ENCODE measurements at regions not wholly inside any gene's neighbourhood (a gene's known extent, or its start where the extent isn't known, plus 50 kb on each side); places are given as distances from the start of the nearest gene placed in this dataset.

DNA sequence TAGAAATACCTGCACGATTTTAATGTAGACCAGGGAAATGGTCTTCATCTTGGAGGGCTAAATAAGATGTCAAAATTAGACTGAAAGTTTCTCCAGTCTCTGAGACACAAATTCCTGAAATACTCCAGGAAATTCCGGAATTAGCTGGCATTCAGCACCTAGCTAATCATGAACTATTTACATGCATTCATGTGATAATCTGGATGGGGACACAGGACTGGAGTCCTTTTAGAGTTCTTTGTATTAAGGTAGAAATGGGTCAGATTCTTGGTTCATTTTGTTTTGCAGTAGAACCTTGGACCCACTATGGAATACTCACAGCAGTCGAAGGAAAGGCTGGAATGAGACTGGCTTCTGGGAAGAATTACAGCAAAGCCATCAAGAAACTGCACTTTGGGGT, 65.3 kb upstream of the MDFIC start:
- 54% methylated on average over 3 of the region's 3 CpGs for WGBS (ENCODE audit: insufficient coverage, insufficient replicate concordance, low lambda C conversion rate, missing lambda C conversion rate)
- no peaks in the 10 kb centered on the region for H3K4me1 ChIP-seq (ENCODE audit: control insufficient read depth, insufficient read depth, low read length)
- H3K4me2 ChIP-seq (ENCODE audit: control insufficient read depth, insufficient read depth) = no peak overlapping the region
- H2AFZ ChIP-seq (ENCODE audit: control insufficient read depth, low read depth, low read length) = no peak overlapping the region
- no peaks in the 10 kb centered on the region for H4K20me1 ChIP-seq (ENCODE audit: control insufficient read depth, insufficient read depth)
- H3K36me3 ChIP-seq (ENCODE audit: control insufficient read depth in 2 of 2, insufficient read depth in 2 of 2, low read length in 1 of 2) = no peaks in the 10 kb centered on the region
- FAIRE-seq (no peak), DNase-seq (ENCODE audit: low read depth, low spot score) (no peak), ATAC-seq (no peak)
- H3K27ac ChIP-seq (ENCODE audit: control insufficient read depth, insufficient read depth) = no peak overlapping the region
- H3K9ac ChIP-seq (ENCODE audit: control insufficient read depth, insufficient read depth, low read length) = no peak overlapping the region
- intact Hi-C loops (cut with micrococcal nuclease; ENCODE audit: unreplicated experiment) = no loop called here
- SMC1A ChIA-PET (ENCODE audit: uncharacterized antibody, unreplicated experiment) = interaction anchor here (1.0 to 1.9 kb wide), 6 partner anchors 9 to 196 kb away, joined by 3 to 7 read pairs (median 3); no protein-coding TSS in a partner anchor
- POLR2A ChIA-PET = no interaction called here
- no peaks in the 10 kb centered on the region for H3K27me3 ChIP-seq (replicated peaks in 1 of 2; ENCODE audit: control insufficient read depth in 2 of 2, insufficient read depth in 2 of 2, low read length in 1 of 2)
- no peak overlapping the region for H3K4me3 ChIP-seq
- no peaks in the 10 kb centered on the region for H3K79me2 ChIP-seq (ENCODE audit: control insufficient read depth, insufficient read depth, low read length)
- in situ Hi-C loops (cut with MboI) = no loop called here
- TF ChIP-seq RBBP5 (conservative IDR thresholded peaks at IDR 0.05) (no peak), NRF1 (conservative IDR thresholded peaks at IDR 0.05; ENCODE audit: low read depth, low read length) (no peak), SPI1 (IDR thresholded peaks at IDR 0.05; ENCODE audit: borderline replicate concordance, insufficient read depth, low read depth, low read length) (no peak), IKZF2 (IDR thresholded peaks at IDR 0.05) (no peak), CHD1 (IDR thresholded peaks at IDR 0.05; ENCODE audit: low read depth, low read length) (no peak), SP1 (IDR thresholded peaks at IDR 0.05; ENCODE audit: low read depth, low read length) (no peak), STAT1 (conservative IDR thresholded peaks at IDR 0.05) (no peak), RELA (IDR thresholded peaks at IDR 0.05; ENCODE audit: borderline replicate concordance, partially characterized antibody) (no peak), RAD51 (IDR thresholded peaks at IDR 0.05) (no peak), SMARCA5 (IDR thresholded peaks at IDR 0.05) (no peak), CREM (IDR thresholded peaks at IDR 0.05; ENCODE audit: low read depth) (no peak), BACH1 (IDR thresholded peaks at IDR 0.05; ENCODE audit: borderline replicate concordance) (no peak), CHD4 (IDR thresholded peaks at IDR 0.05) (no peak), BCL11A (IDR thresholded peaks at IDR 0.05; ENCODE audit: low read depth, low read length) (no peak)
- TF ChIP-seq, protein P1, sequence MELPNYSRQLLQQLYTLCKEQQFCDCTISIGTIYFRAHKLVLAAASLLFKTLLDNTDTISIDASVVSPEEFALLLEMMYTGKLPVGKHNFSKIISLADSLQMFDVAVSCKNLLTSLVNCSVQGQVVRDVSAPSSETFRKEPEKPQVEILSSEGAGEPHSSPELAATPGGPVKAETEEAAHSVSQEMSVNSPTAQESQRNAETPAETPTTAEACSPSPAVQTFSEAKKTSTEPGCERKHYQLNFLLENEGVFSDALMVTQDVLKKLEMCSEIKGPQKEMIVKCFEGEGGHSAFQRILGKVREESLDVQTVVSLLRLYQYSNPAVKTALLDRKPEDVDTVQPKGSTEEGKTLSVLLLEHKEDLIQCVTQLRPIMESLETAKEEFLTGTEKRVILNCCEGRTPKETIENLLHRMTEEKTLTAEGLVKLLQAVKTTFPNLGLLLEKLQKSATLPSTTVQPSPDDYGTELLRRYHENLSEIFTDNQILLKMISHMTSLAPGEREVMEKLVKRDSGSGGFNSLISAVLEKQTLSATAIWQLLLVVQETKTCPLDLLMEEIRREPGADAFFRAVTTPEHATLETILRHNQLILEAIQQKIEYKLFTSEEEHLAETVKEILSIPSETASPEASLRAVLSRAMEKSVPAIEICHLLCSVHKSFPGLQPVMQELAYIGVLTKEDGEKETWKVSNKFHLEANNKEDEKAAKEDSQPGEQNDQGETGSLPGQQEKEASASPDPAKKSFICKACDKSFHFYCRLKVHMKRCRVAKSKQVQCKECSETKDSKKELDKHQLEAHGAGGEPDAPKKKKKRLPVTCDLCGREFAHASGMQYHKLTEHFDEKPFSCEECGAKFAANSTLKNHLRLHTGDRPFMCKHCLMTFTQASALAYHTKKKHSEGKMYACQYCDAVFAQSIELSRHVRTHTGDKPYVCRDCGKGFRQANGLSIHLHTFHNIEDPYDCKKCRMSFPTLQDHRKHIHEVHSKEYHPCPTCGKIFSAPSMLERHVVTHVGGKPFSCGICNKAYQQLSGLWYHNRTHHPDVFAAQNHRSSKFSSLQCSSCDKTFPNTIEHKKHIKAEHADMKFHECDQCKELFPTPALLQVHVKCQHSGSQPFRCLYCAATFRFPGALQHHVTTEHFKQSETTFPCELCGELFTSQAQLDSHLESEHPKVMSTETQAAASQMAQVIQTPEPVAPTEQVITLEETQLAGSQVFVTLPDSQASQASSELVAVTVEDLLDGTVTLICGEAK (IDR thresholded peaks at IDR 0.05; ENCODE audit: borderline replicate concordance) = no peak
- TF ChIP-seq, protein P2, sequence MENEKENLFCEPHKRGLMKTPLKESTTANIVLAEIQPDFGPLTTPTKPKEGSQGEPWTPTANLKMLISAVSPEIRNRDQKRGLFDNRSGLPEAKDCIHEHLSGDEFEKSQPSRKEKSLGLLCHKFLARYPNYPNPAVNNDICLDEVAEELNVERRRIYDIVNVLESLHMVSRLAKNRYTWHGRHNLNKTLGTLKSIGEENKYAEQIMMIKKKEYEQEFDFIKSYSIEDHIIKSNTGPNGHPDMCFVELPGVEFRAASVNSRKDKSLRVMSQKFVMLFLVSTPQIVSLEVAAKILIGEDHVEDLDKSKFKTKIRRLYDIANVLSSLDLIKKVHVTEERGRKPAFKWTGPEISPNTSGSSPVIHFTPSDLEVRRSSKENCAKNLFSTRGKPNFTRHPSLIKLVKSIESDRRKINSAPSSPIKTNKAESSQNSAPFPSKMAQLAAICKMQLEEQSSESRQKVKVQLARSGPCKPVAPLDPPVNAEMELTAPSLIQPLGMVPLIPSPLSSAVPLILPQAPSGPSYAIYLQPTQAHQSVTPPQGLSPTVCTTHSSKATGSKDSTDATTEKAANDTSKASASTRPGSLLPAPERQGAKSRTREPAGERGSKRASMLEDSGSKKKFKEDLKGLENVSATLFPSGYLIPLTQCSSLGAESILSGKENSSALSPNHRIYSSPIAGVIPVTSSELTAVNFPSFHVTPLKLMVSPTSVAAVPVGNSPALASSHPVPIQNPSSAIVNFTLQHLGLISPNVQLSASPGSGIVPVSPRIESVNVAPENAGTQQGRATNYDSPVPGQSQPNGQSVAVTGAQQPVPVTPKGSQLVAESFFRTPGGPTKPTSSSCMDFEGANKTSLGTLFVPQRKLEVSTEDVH (IDR thresholded peaks at IDR 0.05; ENCODE audit: low read depth, partially characterized antibody) = no peak
- TF ChIP-seq, protein P3, sequence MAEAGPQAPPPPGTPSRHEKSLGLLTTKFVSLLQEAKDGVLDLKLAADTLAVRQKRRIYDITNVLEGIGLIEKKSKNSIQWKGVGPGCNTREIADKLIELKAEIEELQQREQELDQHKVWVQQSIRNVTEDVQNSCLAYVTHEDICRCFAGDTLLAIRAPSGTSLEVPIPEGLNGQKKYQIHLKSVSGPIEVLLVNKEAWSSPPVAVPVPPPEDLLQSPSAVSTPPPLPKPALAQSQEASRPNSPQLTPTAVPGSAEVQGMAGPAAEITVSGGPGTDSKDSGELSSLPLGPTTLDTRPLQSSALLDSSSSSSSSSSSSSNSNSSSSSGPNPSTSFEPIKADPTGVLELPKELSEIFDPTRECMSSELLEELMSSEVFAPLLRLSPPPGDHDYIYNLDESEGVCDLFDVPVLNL (IDR thresholded peaks at IDR 0.05; ENCODE audit: low read depth, low read length) = no peak
- no TSS peak for BruUV-seq (replicated peaks)
- RAD21 ChIA-PET (ENCODE audit: unreplicated experiment) = interaction anchor here (2.0 kb wide), 1 partner anchor 9 kb away, joined by 8 read pairs; no protein-coding TSS in a partner anchor
- no peaks in the 10 kb centered on the region for H3K9me3 ChIP-seq (replicated peaks; ENCODE audit: control insufficient read depth, insufficient read depth, low read length)
- CTCF ChIA-PET = interaction anchor here (1.3 to 2.9 kb wide), 3 partner anchors 9 to 361 kb away, joined by 3 to 12 read pairs (median 8); no protein-coding TSS in a partner anchor

Data from GM12878 (cell line).